Smooth muscle cell (in vitro differentiated cells): ENCODE measurements at regions not wholly inside any gene's neighbourhood (a gene's known extent, or its start where the extent isn't known, plus 50 kb on each side); places are given as distances from the start of the nearest gene placed in this dataset.

Experiments used
- DNase-seq: peaks from one replicate; lab custom pipeline; 2025; ENCODE audit not compliant: unreplicated experiment; lab: John Stamatoyannopoulos, UW
- H2AFZ ChIP-seq: fragments of 200-600 bp; sonication (generic); 2 replicates; pipeline ENCODE4 v1.6.0; 2016; ENCODE audit warnings: antibody characterized with exemption, low read depth, mild to moderate bottlenecking
- H3F3A ChIP-seq: fragments of 200-600 bp; sonication (generic); 2 replicates; pipeline ENCODE4 v1.6.0; 2017; ENCODE audit warnings: antibody characterized with exemption, low read depth
- H3K27ac ChIP-seq: fragments of 200-600 bp; sonication (generic); 2 replicates; pipeline ENCODE4 v1.5.1; 2016; ENCODE audit warnings: low read depth, mild to moderate bottlenecking
- H3K27me3 ChIP-seq: fragments of 200-600 bp; sonication (generic); 2 replicates; pipeline ENCODE4 v1.6.1; 2016; ENCODE audit warnings: low read depth, mild to moderate bottlenecking
- H3K36me3 ChIP-seq: fragments of 200-600 bp; sonication (generic); 2 replicates; pipeline ENCODE4 v1.5.1; 2016; ENCODE audit warnings: low read depth
- H3K4me1 ChIP-seq: fragments of 200-600 bp; sonication (generic); 2 replicates; pipeline ENCODE4 v1.5.1; 2016; ENCODE audit warnings: low read depth
- H3K4me2 ChIP-seq: fragments of 200-600 bp; sonication (generic); 2 replicates; pipeline ENCODE4 v1.6.0; 2016; ENCODE audit warnings: mild to moderate bottlenecking
- H3K4me3 ChIP-seq: fragments of 200-600 bp; sonication (generic); 2 replicates; pipeline ENCODE4 v1.5.1; 2016; ENCODE audit warnings: mild to moderate bottlenecking
- H3K79me2 ChIP-seq: fragments of 200-600 bp; sonication (generic); 2 replicates; pipeline ENCODE4 v1.6.0; 2016; ENCODE audit warnings: low read depth, mild to moderate bottlenecking
- H3K9ac ChIP-seq: fragments of 200-600 bp; sonication (generic); 2 replicates; pipeline ENCODE4 v1.6.0; 2016; ENCODE audit warnings: low read depth
- H3K9me3 ChIP-seq: fragments of 200-600 bp; sonication (generic); replicated peaks from 2 replicates; pipeline ENCODE4 v1.5.1; 2016; ENCODE audit warnings: low read depth
- H4K20me1 ChIP-seq: fragments of 200-600 bp; sonication (generic); 2 replicates; pipeline ENCODE4 v1.6.0; 2016; ENCODE audit warnings: low read depth
- CTCF ChIP-seq: fragments of 200-600 bp; sonication (generic); IDR thresholded peaks from 2 replicates; pipeline ENCODE4 v1.5.1; 2017; ENCODE audit warnings: borderline replicate concordance, mild to moderate bottlenecking, antibody characterized with exemption; ENCODE audit not compliant: insufficient read depth, poor library complexity, severe bottlenecking
- WGBS: methylation state at CpG from one replicate; pipeline ENCODE4 v1.1.7; 2016; ENCODE audit warnings: low lambda C conversion rate; 5-methylcytosine and 5-hydroxymethylcytosine counted together

DNA sequence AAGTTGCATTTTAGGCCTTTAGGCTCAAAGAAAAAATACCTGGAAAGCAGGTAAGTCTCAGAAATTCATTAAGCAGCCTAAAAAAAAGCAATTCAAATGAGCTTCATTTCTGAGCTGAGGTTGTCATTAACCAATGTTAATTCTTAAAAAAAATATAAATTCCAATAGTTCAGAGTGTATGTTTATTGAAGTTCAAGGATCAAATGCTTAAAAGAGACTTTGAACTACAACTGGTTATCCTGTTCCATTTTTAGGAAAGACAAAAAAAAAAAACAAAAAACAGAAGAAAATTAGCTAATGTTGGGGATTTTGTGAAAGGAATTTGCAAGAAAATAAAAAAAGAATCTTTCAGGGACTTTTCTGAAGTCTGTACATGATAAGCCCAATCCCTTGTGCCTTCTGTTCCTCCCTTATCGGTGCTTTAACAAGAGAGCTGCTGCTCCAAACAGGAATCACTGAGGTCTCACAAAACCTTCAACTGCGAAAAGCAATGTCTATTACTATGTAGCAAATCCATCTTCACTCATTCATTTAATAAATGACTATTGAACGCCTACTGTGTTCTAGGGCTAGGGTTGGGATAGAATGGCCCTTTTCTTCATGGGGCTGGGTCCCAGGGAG, 90.3 kb downstream of the FOXF2 start:
- no peak overlapping the region for H3K9ac ChIP-seq
- WGBS, result 49% methylated on average over 3 of the region's 3 CpGs
- peaks cover 16% of the 10 kb centered on the region for H3F3A ChIP-seq
- no peaks in the 10 kb centered on the region for H3K27me3 ChIP-seq
- DNase-seq, result no peak
- H3K9me3 ChIP-seq, result no peaks in the 10 kb centered on the region
- H3K4me3 ChIP-seq, result no peak overlapping the region
- H4K20me1 ChIP-seq, result no peaks in the 10 kb centered on the region
- H3K36me3 ChIP-seq, result no peaks in the 10 kb centered on the region
- peak overlapping the region; percentile 25 for H3K27ac ChIP-seq
- TF ChIP-seq CTCF, result no peak
- peak overlapping the region; percentile 60 for H3K4me2 ChIP-seq
- H3K79me2 ChIP-seq, result no peaks in the 10 kb centered on the region
- no peak overlapping the region for H2AFZ ChIP-seq
- H3K4me1 ChIP-seq, result no peaks in the 10 kb centered on the region

DNA sequence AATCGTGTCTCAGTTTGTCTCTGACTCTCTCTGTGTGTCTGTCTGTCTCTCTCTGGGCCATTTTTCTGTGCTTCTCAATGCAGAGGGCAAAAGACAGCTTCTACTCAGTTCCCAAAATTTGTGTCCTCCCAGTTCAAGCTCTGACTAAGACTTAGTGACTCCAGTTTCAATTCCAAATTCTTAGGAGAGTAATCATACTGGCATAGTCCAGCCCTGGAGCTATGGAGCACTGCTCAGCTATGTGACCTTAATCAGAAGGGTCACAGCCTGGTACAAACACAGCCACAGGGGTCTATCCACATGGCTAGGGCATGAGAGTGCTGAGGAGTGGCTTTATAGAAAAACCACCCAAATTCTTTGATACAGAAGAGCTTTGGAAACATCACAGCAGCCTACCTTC, 91.9 kb downstream of the FOXF2 start:
- Histone ChIP-seq H3K36me3 (no peaks in the 10 kb centered on the region), H3K4me2 (peak overlapping the region; percentile 57), H3K4me3 (no peak overlapping the region), H3K9me3 (no peaks in the 10 kb centered on the region), H3K4me1 (no peaks in the 10 kb centered on the region), H3K79me2 (no peaks in the 10 kb centered on the region), H4K20me1 (no peaks in the 10 kb centered on the region), H3K9ac (no peak overlapping the region), H2AFZ (no peak overlapping the region), H3K27me3 (no peaks in the 10 kb centered on the region), H3K27ac (no peak overlapping the region), H3F3A (peaks cover 16% of the 10 kb centered on the region)
- no peak for DNase-seq
- no peak for TF ChIP-seq CTCF
- WGBS, result 83% methylated on average over 1 of the region's 1 CpG

GRCh38 chr6:1482381-1483166, 93.2 kb downstream of the FOXF2 start:
- no peaks in the 10 kb centered on the region for H3K4me1 ChIP-seq
- DNase-seq, result no peak

More at GRCh38 chr6:1482381-1483166, 93.2 kb downstream of the FOXF2 start:
- Histone ChIP-seq H3K27me3 (no peaks in the 10 kb centered on the region), H3K27ac (no peak overlapping the region), H3K36me3 (no peaks in the 10 kb centered on the region), H3K9me3 (no peaks in the 10 kb centered on the region), H3F3A (peaks cover 16% of the 10 kb centered on the region), H2AFZ (no peak overlapping the region), H3K79me2 (no peaks in the 10 kb centered on the region), H3K9ac (no peak overlapping the region), H3K4me2 (no peak overlapping the region), H4K20me1 (no peaks in the 10 kb centered on the region), H3K4me3 (no peak overlapping the region)
- no peak for TF ChIP-seq CTCF
- WGBS, result 95% methylated on average over 9 of the region's 9 CpGs
